C1 segment of cervical spinal cord (tissue), 14 donors: ENCODE measurements at regions not wholly inside any gene's neighbourhood (a gene's known extent, or its start where the extent isn't known, plus 50 kb on each side); places are given as distances from the start of the nearest gene placed in this dataset.

ENCODE experiments used
- DNase-seq, 14 donors: peaks; one replicate each; lab custom pipeline; 2025; lab: John Stamatoyannopoulos, UW

GRCh38 chr2:348361-348916 lies 60.5 kb upstream of the ALKAL2 start:
- DNase-seq, result no peak

DNA sequence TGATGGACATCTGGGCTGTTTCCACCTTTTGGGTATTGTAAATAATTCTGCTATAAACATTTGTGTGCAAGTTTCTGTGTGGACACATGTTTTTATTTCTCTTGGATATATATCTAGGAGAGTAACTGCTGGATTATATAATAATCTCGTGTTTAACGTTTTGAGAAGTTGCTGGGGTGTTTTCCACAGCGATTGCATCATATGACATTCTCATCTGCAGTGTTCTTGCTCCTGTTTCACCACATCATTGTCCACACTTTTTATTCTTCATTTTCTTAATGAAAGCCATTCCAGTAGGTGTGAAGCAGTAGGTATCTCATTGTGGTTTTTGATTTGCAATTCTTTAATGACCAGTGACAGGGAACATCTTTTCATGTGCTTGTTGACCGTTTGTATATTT lies 56.9 kb upstream of the ALKAL2 start:
- DNase-seq, result no peak

- DNase-seq, result no peak
Measured at GRCh38 chr2:343355-343754, 55.5 kb upstream of the ALKAL2 start.

DNA sequence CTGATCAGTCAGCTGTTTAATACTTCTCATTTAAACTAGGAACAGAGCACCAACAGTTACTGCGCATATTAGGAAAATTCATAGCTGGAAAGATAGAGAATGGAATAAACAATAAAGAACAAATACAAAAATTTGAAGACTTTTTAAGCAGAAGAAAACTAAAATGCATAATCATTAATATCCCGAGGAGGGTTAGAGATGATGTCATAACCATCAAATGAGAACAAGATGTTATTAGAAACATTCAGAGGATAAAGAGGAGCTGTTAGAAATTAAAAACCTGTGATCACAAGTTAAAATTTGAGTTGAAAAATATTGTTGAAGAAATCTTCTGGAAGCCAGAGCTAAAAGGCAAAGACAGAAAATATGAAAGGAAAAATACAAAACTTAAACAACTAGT lies 54.0 kb upstream of the ALKAL2 start:
- no peak for DNase-seq

- DNase-seq, result no peak
Measured at GRCh38 chr2:341017-341542, 53.2 kb upstream of the ALKAL2 start.
